Neural progenitor cell (in vitro differentiated cells): ENCODE measurements at regions not wholly inside any gene's neighbourhood (a gene's known extent, or its start where the extent isn't known, plus 50 kb on each side); places are given as distances from the start of the nearest gene placed in this dataset.

Source experiments
- DNase-seq: peaks from one replicate; pipeline ENCODE4 v3.0.0-alpha.2; 2016; ENCODE audit warnings: low spot score
- H2AFZ ChIP-seq: fragments of 200-600 bp; sonication (generic); replicated peaks from 2 replicates; pipeline ENCODE4 v1.6.1; 2016; ENCODE audit warnings: antibody characterized with exemption
- H3F3A ChIP-seq: fragments of 200-600 bp; sonication (generic); 2 replicates; pipeline ENCODE4 v1.6.1; 2016; ENCODE audit warnings: antibody characterized with exemption, low read depth
- H3K27ac ChIP-seq: fragments of 200-600 bp; sonication (generic); 2 replicates; pipeline ENCODE4 v1.5.1; 2016; ENCODE audit warnings: mild to moderate bottlenecking
- H3K27me3 ChIP-seq: fragments of 200-600 bp; sonication (generic); 2 replicates; pipeline ENCODE4 v1.6.1; 2016; ENCODE audit warnings: mild to moderate bottlenecking, moderate library complexity
- H3K36me3 ChIP-seq: fragments of 200-600 bp; sonication (generic); 2 replicates; pipeline ENCODE4 v1.5.1; 2016
- H3K4me1 ChIP-seq: fragments of 200-600 bp; sonication (generic); 2 replicates; pipeline ENCODE4 v1.6.1; 2016; ENCODE audit warnings: mixed run types
- H3K4me2 ChIP-seq: fragments of 200-600 bp; sonication (generic); 2 replicates; pipeline ENCODE4 v1.6.1; 2016
- H3K4me3 ChIP-seq: fragments of 200-600 bp; sonication (generic); 2 replicates; pipeline ENCODE4 v1.5.1; 2016
- H3K79me2 ChIP-seq: fragments of 200-600 bp; sonication (generic); 2 replicates; pipeline ENCODE4 v1.6.1; 2016; ENCODE audit warnings: low read depth
- H3K9ac ChIP-seq: fragments of 200-600 bp; sonication (generic); 2 replicates; pipeline ENCODE4 v1.6.1; 2016
- H3K9me3 ChIP-seq: fragments of 200-600 bp; sonication (generic); 2 replicates; pipeline ENCODE4 v1.5.1; 2016; ENCODE audit warnings: low read depth
- H4K20me1 ChIP-seq: fragments of 200-600 bp; sonication (generic); 2 replicates; pipeline ENCODE4 v1.6.1; 2016; ENCODE audit warnings: low read depth
- H3K27ac Mint-ChIP-seq: 3 replicates; pipeline ENCODE4 v1.8.0; 2021; ENCODE audit warnings: mixed read lengths
- H3K27me3 Mint-ChIP-seq: 2 replicates; pipeline ENCODE4 v1.8.0; 2022; ENCODE audit warnings: low read depth, mild to moderate bottlenecking, inconsistent platforms, moderate library complexity, mixed read lengths; ENCODE audit not compliant: insufficient read depth
- H3K36me3 Mint-ChIP-seq: 3 replicates; pipeline ENCODE4 v1.8.0; 2021; ENCODE audit warnings: mixed read lengths
- H3K4me1 Mint-ChIP-seq: 3 replicates; pipeline ENCODE4 v1.8.0; 2021; ENCODE audit warnings: mixed read lengths
- H3K4me3 Mint-ChIP-seq: 3 replicates; pipeline ENCODE4 v1.8.0; 2021; ENCODE audit warnings: mild to moderate bottlenecking, moderate library complexity, mixed read lengths
- H3K9me3 Mint-ChIP-seq: 3 replicates; pipeline ENCODE4 v1.8.0; 2020; ENCODE audit warnings: mixed read lengths
- CTCF ChIP-seq: fragments of 200-600 bp; sonication (generic); IDR thresholded peaks from 2 replicates; pipeline ENCODE4 v1.5.1; 2017; ENCODE audit warnings: antibody characterized with exemption, mild to moderate bottlenecking
- EZH2 ChIP-seq: fragments of 200-600 bp; sonication (generic); IDR thresholded peaks from 2 replicates; pipeline ENCODE4 v1.6.1; 2017; ENCODE audit warnings: antibody characterized with exemption, mild to moderate bottlenecking, moderate library complexity
- EZH2phosphoT487 ChIP-seq: fragments of 200-600 bp; sonication (generic); IDR thresholded peaks from 2 replicates; pipeline ENCODE4 v1.6.1; 2017; ENCODE audit warnings: antibody characterized with exemption

DNA sequence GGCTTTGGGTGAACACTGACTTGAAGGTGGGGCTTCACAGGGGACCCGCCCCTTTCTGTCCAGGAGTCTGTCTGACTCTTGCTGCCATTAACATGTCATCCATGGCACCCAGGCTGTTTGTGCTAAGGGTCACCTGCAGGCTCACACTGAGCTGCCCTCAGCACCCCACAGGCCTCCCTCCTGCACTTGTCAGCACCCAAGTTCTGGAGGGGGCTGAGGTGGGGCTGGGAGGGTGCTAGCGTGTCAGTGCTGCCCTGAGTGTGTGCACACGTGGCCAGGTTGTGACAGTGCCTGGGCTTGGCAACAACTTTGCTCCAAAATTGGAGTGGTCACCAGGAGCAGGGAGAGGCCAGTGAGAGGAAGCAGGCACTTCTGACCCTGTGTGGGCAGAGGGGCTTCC lies 963.2 kb downstream of the TRHDE start:
- no peaks in the 10 kb centered on the region for H3K9me3 ChIP-seq
- H3K27ac Mint-ChIP-seq, result no peak overlapping the region
- H3K36me3 Mint-ChIP-seq, result no peaks in the 10 kb centered on the region
- peaks cover 12% of the 10 kb centered on the region for H3K9me3 Mint-ChIP-seq
- no peak overlapping the region for H3K4me3 ChIP-seq
- no peak overlapping the region for H3K4me3 Mint-ChIP-seq
- H3K4me1 ChIP-seq, result no peaks in the 10 kb centered on the region
- DNase-seq, result no peak
- H3K36me3 ChIP-seq, result no peaks in the 10 kb centered on the region
- H3K27me3 Mint-ChIP-seq, result no peaks in the 10 kb centered on the region
- no peak overlapping the region for H3K4me2 ChIP-seq
- no peaks in the 10 kb centered on the region for H3F3A ChIP-seq
- TF ChIP-seq EZH2, result no peak
- no peak for TF ChIP-seq CTCF
- TF ChIP-seq EZH2phosphoT487, result no peak
- H3K27ac ChIP-seq, result no peak overlapping the region
- H4K20me1 ChIP-seq, result no peaks in the 10 kb centered on the region
- no peaks in the 10 kb centered on the region for H3K4me1 Mint-ChIP-seq
- no peaks in the 10 kb centered on the region for H3K79me2 ChIP-seq
- H2AFZ ChIP-seq, result no peak overlapping the region
- no peak overlapping the region for H3K9ac ChIP-seq
- no peaks in the 10 kb centered on the region for H3K27me3 ChIP-seq

DNA sequence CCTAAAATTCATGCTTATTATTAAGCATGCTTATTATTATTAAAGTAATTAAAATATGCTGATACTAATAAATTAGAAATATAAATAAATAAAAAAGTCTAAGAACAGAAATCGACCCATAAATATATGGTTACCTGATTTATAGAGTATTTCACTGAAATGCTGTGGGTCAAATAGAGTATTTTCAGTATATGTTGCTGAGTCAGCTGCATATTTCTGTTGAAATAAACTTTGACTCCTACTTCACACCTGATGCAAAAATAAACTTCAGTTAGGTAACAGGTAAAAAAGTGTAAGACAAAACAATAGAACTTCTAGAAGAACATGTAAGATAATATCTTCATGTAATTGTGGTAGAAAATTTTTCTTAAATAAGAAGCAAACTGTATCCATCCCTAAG lies 967.9 kb downstream of the TRHDE start:
- Mint-ChIP-seq H3K27ac (no peak overlapping the region), H3K4me3 (no peak overlapping the region), H3K4me1 (no peaks in the 10 kb centered on the region), H3K9me3 (peaks cover 5% of the 10 kb centered on the region), H3K36me3 (no peaks in the 10 kb centered on the region), H3K27me3 (no peaks in the 10 kb centered on the region)
- Histone ChIP-seq H3K9me3 (no peaks in the 10 kb centered on the region), H3K27ac (no peak overlapping the region), H3F3A (no peaks in the 10 kb centered on the region), H4K20me1 (no peaks in the 10 kb centered on the region), H3K36me3 (no peaks in the 10 kb centered on the region), H3K4me2 (no peak overlapping the region), H3K4me3 (no peak overlapping the region), H3K79me2 (no peaks in the 10 kb centered on the region), H3K4me1 (no peaks in the 10 kb centered on the region), H3K27me3 (no peaks in the 10 kb centered on the region), H3K9ac (no peak overlapping the region), H2AFZ (no peak overlapping the region)
- DNase-seq, result no peak
- no peak for TF ChIP-seq CTCF
- no peak for TF ChIP-seq EZH2

DNA sequence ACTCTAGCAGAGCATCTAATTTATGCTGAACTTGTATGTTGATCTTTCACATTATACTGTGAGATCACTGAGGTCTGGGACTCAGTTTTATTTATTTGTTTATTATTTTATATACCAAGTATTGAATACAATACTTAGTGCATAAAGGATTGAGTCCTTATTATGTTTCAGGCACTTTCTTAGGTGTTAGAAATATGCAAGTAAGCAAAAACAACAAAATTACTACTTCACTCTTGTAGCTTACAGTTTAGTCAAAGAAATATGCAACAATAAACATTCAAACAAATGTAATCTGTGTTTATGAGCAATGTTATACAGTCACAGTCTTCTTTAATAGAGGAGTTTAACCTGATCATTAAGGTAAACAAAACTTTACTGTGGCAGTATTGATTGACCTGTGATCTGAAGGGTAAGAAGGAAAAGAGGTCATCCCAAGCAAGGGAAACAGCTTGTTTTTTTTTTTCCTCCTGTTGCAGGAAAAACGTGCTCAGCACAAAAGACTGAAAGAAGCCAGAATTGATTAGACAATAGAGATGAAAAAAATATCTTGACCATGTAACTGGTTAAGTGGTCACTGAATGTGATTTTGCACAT lies 990.7 kb downstream of the TRHDE start:
- H3F3A ChIP-seq, result no peaks in the 10 kb centered on the region
- no peaks in the 10 kb centered on the region for H4K20me1 ChIP-seq
- H3K36me3 ChIP-seq, result no peaks in the 10 kb centered on the region
- no peaks in the 10 kb centered on the region for H3K79me2 ChIP-seq
- H3K27me3 ChIP-seq, result no peaks in the 10 kb centered on the region
- no peak overlapping the region for H3K9ac ChIP-seq
- no peak overlapping the region for H3K4me3 ChIP-seq
- H3K4me3 Mint-ChIP-seq, result no peak overlapping the region
- H3K4me1 Mint-ChIP-seq, result no peaks in the 10 kb centered on the region
- no peak overlapping the region for H2AFZ ChIP-seq
- H3K27me3 Mint-ChIP-seq, result no peaks in the 10 kb centered on the region
- no peak overlapping the region for H3K27ac Mint-ChIP-seq
- no peak for TF ChIP-seq EZH2
- no peak for TF ChIP-seq CTCF
- no peak for TF ChIP-seq EZH2phosphoT487
- no peaks in the 10 kb centered on the region for H3K36me3 Mint-ChIP-seq
- H3K9me3 ChIP-seq, result no peaks in the 10 kb centered on the region
- H3K27ac ChIP-seq, result no peak overlapping the region
- no peak overlapping the region for H3K4me2 ChIP-seq
- H3K9me3 Mint-ChIP-seq, result peaks cover 8% of the 10 kb centered on the region
- DNase-seq, result no peak
- H3K4me1 ChIP-seq, result no peaks in the 10 kb centered on the region
